ENCODE measurements at regions not wholly inside any gene's neighbourhood (a gene's known extent, or its start where the extent isn't known, plus 50 kb on each side); places are given as distances from the start of the nearest gene placed in this dataset.

- DNase-seq (ENCODE audit: low read depth, low spot score), result no peak
Measured at GRCh38 chr13:100835695-100836094, 161.1 kb upstream of the TMTC4 start.

GRCh38 chr13:100833427-100833826 is 158.8 kb upstream of the TMTC4 start:
- no peak for FAIRE-seq
- Histone ChIP-seq H3K9ac (ENCODE audit: control insufficient read depth, extremely low read depth, insufficient read depth, low read length) (no peak overlapping the region), H2AFZ (ENCODE audit: control insufficient read depth, low read length) (no peak overlapping the region), H3K79me2 (ENCODE audit: control insufficient read depth, insufficient read depth, low read length) (no peaks in the 10 kb centered on the region), H3K27me3 (ENCODE audit: control insufficient read depth, extremely low read depth, insufficient read depth, low read length) (no peaks in the 10 kb centered on the region), H3K4me2 (ENCODE audit: control insufficient read depth, extremely low read depth, insufficient read depth, low read depth, low read length) (no peak overlapping the region), H3K9me3 (ENCODE audit: control insufficient read depth, low read depth, low read length) (no peaks in the 10 kb centered on the region), H3K4me3 (ENCODE audit: control insufficient read depth in 2 of 3, extremely low read depth in 1 of 3, insufficient read depth in 2 of 3, low read depth in 1 of 3, low read length in 3 of 3) (no peak overlapping the region), H3K36me3 (ENCODE audit: control insufficient read depth in 2 of 2, extremely low read depth in 1 of 2, insufficient read depth in 2 of 2, low read length in 2 of 2) (no peaks in the 10 kb centered on the region), H3K4me1 (ENCODE audit: control insufficient read depth, extremely low read depth, insufficient read depth, low read length) (no peaks in the 10 kb centered on the region), H4K20me1 (ENCODE audit: control insufficient read depth, extremely low read depth, insufficient read depth, low read length) (no peaks in the 10 kb centered on the region), H3K27ac (ENCODE audit: control insufficient read depth, insufficient read depth, low read length) (no peak overlapping the region), H3K9me1 (ENCODE audit: control insufficient read depth, extremely low read depth, insufficient read depth, low read length) (no peaks in the 10 kb centered on the region)
- DNase-seq (ENCODE audit: low read depth, low spot score), result no peak
- dilution Hi-C loops (cut with MboI; ENCODE audit: extremely low pct_ligation_motif_present, low sequenced_read_pairs), result no loop called here
- TF ChIP-seq EZH2 (IDR thresholded peaks at IDR 0.05; ENCODE audit: low read length) (no peak), CTCF (optimal IDR thresholded peaks at IDR 0.05 in 1 of 3, IDR thresholded peaks at IDR 0.05 in 1 of 3, conservative IDR thresholded peaks at IDR 0.05 in 1 of 3; ENCODE audit: extremely low read depth in 1 of 3, insufficient read depth in 2 of 3, low read length in 3 of 3) (no peak)

More at GRCh38 chr13:100835695-100836094, 161.1 kb upstream of the TMTC4 start:
- no peak overlapping the region for H3K4me3 ChIP-seq (ENCODE audit: control insufficient read depth in 2 of 3, extremely low read depth in 1 of 3, insufficient read depth in 2 of 3, low read depth in 1 of 3, low read length in 3 of 3)
- no peak for FAIRE-seq
- H3K36me3 ChIP-seq (ENCODE audit: control insufficient read depth in 2 of 2, extremely low read depth in 1 of 2, insufficient read depth in 2 of 2, low read length in 2 of 2), result no peaks in the 10 kb centered on the region
- dilution Hi-C loops (cut with MboI; ENCODE audit: extremely low pct_ligation_motif_present, low sequenced_read_pairs), result no loop called here
- no peak overlapping the region for H3K4me2 ChIP-seq (ENCODE audit: control insufficient read depth, extremely low read depth, insufficient read depth, low read depth, low read length)
- no peaks in the 10 kb centered on the region for H4K20me1 ChIP-seq (ENCODE audit: control insufficient read depth, extremely low read depth, insufficient read depth, low read length)
- H2AFZ ChIP-seq (ENCODE audit: control insufficient read depth, low read length), result no peak overlapping the region
- no peaks in the 10 kb centered on the region for H3K9me1 ChIP-seq (ENCODE audit: control insufficient read depth, extremely low read depth, insufficient read depth, low read length)
- no peaks in the 10 kb centered on the region for H3K4me1 ChIP-seq (ENCODE audit: control insufficient read depth, extremely low read depth, insufficient read depth, low read length)
- H3K9me3 ChIP-seq (ENCODE audit: control insufficient read depth, low read depth, low read length), result no peaks in the 10 kb centered on the region
- H3K79me2 ChIP-seq (ENCODE audit: control insufficient read depth, insufficient read depth, low read length), result no peaks in the 10 kb centered on the region
- no peak overlapping the region for H3K27ac ChIP-seq (ENCODE audit: control insufficient read depth, insufficient read depth, low read length)
- no peaks in the 10 kb centered on the region for H3K27me3 ChIP-seq (ENCODE audit: control insufficient read depth, extremely low read depth, insufficient read depth, low read length)
- H3K9ac ChIP-seq (ENCODE audit: control insufficient read depth, extremely low read depth, insufficient read depth, low read length), result no peak overlapping the region
- TF ChIP-seq EZH2 (IDR thresholded peaks at IDR 0.05; ENCODE audit: low read length) (no peak), CTCF (optimal IDR thresholded peaks at IDR 0.05 in 1 of 3, IDR thresholded peaks at IDR 0.05 in 1 of 3, conservative IDR thresholded peaks at IDR 0.05 in 1 of 3; ENCODE audit: extremely low read depth in 1 of 3, insufficient read depth in 2 of 3, low read length in 3 of 3) (no peak)
